H1 (cell line): ENCODE measurements at regions not wholly inside any gene's neighbourhood (a gene's known extent, or its start where the extent isn't known, plus 50 kb on each side); places are given as distances from the start of the nearest gene placed in this dataset.

ENCODE experiments used
- CBX5 ChIP-seq: fragments of 300-800, 300-1000 bp; sonication (generic); IDR thresholded peaks from 2 replicates; pipeline ENCODE4 v1.7.1; 2016; ENCODE audit warnings: antibody characterized with exemption, low read length, low read depth
- CHD7 ChIP-seq: fragments of 300-600 bp; sonication (generic); IDR thresholded peaks from 2 replicates; pipeline ENCODE4 v1.7.1; 2012; ENCODE audit warnings: low read length, moderate library complexity, mild to moderate bottlenecking, inconsistent platforms; ENCODE audit not compliant: insufficient replicate concordance
- EZH2 ChIP-seq: fragments of 200-600 bp; sonication (generic); IDR thresholded peaks from 2 replicates; pipeline ENCODE4 v1.7.1; 2012; ENCODE audit warnings: low read depth, mild to moderate bottlenecking, moderate library complexity, low read length, inconsistent platforms; ENCODE audit not compliant: severe bottlenecking
- GABPA ChIP-seq: IDR thresholded peaks from 2 replicates; pipeline ENCODE4 v1.6.1; 2011; ENCODE audit warnings: mild to moderate bottlenecking, low read length, moderate library complexity, borderline replicate concordance; ENCODE audit not compliant: insufficient read depth
- KDM4A ChIP-seq: IDR thresholded peaks from one replicate; pipeline ENCODE4 v1.7.1; 2012; ENCODE audit warnings: low read depth, mild to moderate bottlenecking, moderate library complexity, low read length, inconsistent platforms; ENCODE audit not compliant: severe bottlenecking
- NANOG ChIP-seq: IDR thresholded peaks from 2 replicates; pipeline ENCODE4 v1.6.1; 2011; ENCODE audit warnings: low read length, low read depth, mild to moderate bottlenecking, inconsistent platforms; ENCODE audit not compliant: insufficient read depth, poor library complexity, severe bottlenecking
- POLR2A ChIP-seq, 2 experiments: IDR thresholded peaks; 1 replicate in 1 of 2; 2 replicates in 1 of 2; pipeline ENCODE4 v1.6.1; 2011; ENCODE audit warnings: low read depth in 2 of 2, low read length in 2 of 2, mild to moderate bottlenecking in 2 of 2; ENCODE audit errors: control extremely low read depth in 1 of 2
- SIRT6 ChIP-seq: IDR thresholded peaks from one replicate; pipeline ENCODE4 v1.7.1; 2012; ENCODE audit warnings: low read length, inconsistent platforms
- SP1 ChIP-seq: IDR thresholded peaks from 2 replicates; pipeline ENCODE4 v1.6.1; 2011; ENCODE audit warnings: low read depth, low read length
- SP2 ChIP-seq: IDR thresholded peaks from 2 replicates; pipeline ENCODE4 v1.6.1; 2012; ENCODE audit warnings: mild to moderate bottlenecking, low read length, inconsistent platforms
- TCF12 ChIP-seq: IDR thresholded peaks from 2 replicates; pipeline ENCODE4 v1.6.1; 2011; ENCODE audit warnings: low read depth, mild to moderate bottlenecking, low read length
- YY1 ChIP-seq: IDR thresholded peaks from 2 replicates; pipeline ENCODE4 v1.6.1; 2011; ENCODE audit warnings: low read depth, mild to moderate bottlenecking, low read length

- TF ChIP-seq CHD7 (no peak), POLR2A (IDR thresholded peaks at IDR 0.05; ENCODE audit: control extremely low read depth in 1 of 2, low read depth in 2 of 2, low read length in 2 of 2) (no peak), KDM4A (no peak), TCF12 (no peak), YY1 (no peak), SIRT6 (no peak), SP1 (no peak), NANOG (no peak), EZH2 (no peak), SP2 (no peak), CBX5 (no peak), GABPA (no peak)
Observed at GRCh38 chr16:80263181-80263823, 277.5 kb upstream of the DYNLRB2 start (continued).
